Inferior parietal cortex (tissue), 1 donor: ENCODE measurements at regions not wholly inside any gene's neighbourhood (a gene's known extent, or its start where the extent isn't known, plus 50 kb on each side); places are given as distances from the start of the nearest gene placed in this dataset.
A peak's percentile ranks its signal among the peaks of the same experiment; 100 is the strongest.
"Not testable (repeated sequence)": the region's sequence is repeated elsewhere in the genome, so short reads cannot be mapped to it uniquely, and the experiment has no call there.

ENCODE experiments used
- DNase-seq: peaks from one replicate; pipeline ENCODE4 v3.0.0-alpha.2; 2016; ENCODE audit errors: extremely low spot score

- no peak for DNase-seq
Observed at GRCh38 chrX:81857192-81857591, 655.3 kb downstream of the SH3BGRL start.

- no peak for DNase-seq
Observed at GRCh38 chrX:81866873-81867272, 665.0 kb downstream of the SH3BGRL start.

GRCh38 chrX:81868979-81869378, 667.1 kb downstream of the SH3BGRL start:
- DNase-seq: no peak

GRCh38 chrX:81874807-81875206, 672.9 kb downstream of the SH3BGRL start:
- DNase-seq: no peak

- no peak for DNase-seq
Observed at GRCh38 chrX:81875800-81876199, 673.9 kb downstream of the SH3BGRL start.

- DNase-seq: no peak
Observed at GRCh38 chrX:81876437-81876836, 674.5 kb downstream of the SH3BGRL start.

- no peak for DNase-seq
Observed at GRCh38 chrX:81890521-81890920, 688.6 kb downstream of the SH3BGRL start.

GRCh38 chrX:81900522-81900921, 698.6 kb downstream of the SH3BGRL start:
- DNase-seq: no peak

- DNase-seq: no peak
Observed at GRCh38 chrX:81925812-81926211, 723.9 kb downstream of the SH3BGRL start.

- DNase-seq: not testable (repeated sequence)
Observed at GRCh38 chrX:81945911-81946310, 744.0 kb downstream of the SH3BGRL start.

GRCh38 chrX:81957318-81957717, 755.4 kb downstream of the SH3BGRL start:
- DNase-seq: no peak

GRCh38 chrX:81957900-81958545, 756.1 kb downstream of the SH3BGRL start:
- peak; percentile 28 for DNase-seq

- no peak for DNase-seq
Observed at GRCh38 chrX:81959964-81960363, 758.1 kb downstream of the SH3BGRL start.

GRCh38 chrX:81974413-81974812, 772.5 kb downstream of the SH3BGRL start:
- not testable (repeated sequence) for DNase-seq

GRCh38 chrX:81979806-81980515, 778.1 kb downstream of the SH3BGRL start:
- no peak for DNase-seq

- DNase-seq: not testable (repeated sequence)
Observed at GRCh38 chrX:81987217-81987616, 785.3 kb downstream of the SH3BGRL start.

GRCh38 chrX:81996166-81996565, 794.3 kb downstream of the SH3BGRL start:
- DNase-seq: no peak

- DNase-seq: no peak
Observed at GRCh38 chrX:82029571-82030218, 827.8 kb downstream of the SH3BGRL start.

GRCh38 chrX:82031250-82031649, 829.3 kb downstream of the SH3BGRL start:
- DNase-seq: no peak

GRCh38 chrX:82038793-82039192, 836.9 kb downstream of the SH3BGRL start:
- DNase-seq: no peak

- no peak for DNase-seq
Observed at GRCh38 chrX:82041034-82041433, 839.1 kb downstream of the SH3BGRL start.

- DNase-seq: no peak
Observed at GRCh38 chrX:82058728-82059127, 856.8 kb downstream of the SH3BGRL start.

GRCh38 chrX:82070948-82071347, 869.0 kb downstream of the SH3BGRL start:
- no peak for DNase-seq
